ENCODE measurements at regions not wholly inside any gene's neighbourhood (a gene's known extent, or its start where the extent isn't known, plus 50 kb on each side); places are given as distances from the start of the nearest gene placed in this dataset.

DNA sequence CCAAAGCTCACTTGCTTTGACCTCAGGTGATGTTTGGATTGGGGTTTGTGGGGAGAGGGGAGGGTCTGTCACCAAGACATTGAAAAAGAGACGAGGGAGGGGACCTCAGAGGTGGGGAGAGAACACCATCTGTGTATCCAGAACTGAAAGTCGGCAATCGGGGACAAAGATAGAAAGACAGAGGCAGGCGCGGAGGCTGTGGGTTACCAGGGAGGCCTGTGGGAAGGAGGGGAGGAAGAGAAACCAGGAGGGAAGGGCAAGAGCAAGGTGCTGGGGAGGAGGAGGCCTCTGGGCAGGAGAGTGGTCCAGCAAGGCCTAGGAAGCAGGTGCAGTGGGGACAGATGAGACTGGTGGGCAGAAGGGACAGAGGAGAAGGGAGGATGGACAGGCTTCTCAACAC is 211.2 kb downstream of the CDC5L start:
- no peak overlapping the region for H3K4me3 ChIP-seq (ENCODE audit: low read length)
- TF ChIP-seq, protein P1, sequence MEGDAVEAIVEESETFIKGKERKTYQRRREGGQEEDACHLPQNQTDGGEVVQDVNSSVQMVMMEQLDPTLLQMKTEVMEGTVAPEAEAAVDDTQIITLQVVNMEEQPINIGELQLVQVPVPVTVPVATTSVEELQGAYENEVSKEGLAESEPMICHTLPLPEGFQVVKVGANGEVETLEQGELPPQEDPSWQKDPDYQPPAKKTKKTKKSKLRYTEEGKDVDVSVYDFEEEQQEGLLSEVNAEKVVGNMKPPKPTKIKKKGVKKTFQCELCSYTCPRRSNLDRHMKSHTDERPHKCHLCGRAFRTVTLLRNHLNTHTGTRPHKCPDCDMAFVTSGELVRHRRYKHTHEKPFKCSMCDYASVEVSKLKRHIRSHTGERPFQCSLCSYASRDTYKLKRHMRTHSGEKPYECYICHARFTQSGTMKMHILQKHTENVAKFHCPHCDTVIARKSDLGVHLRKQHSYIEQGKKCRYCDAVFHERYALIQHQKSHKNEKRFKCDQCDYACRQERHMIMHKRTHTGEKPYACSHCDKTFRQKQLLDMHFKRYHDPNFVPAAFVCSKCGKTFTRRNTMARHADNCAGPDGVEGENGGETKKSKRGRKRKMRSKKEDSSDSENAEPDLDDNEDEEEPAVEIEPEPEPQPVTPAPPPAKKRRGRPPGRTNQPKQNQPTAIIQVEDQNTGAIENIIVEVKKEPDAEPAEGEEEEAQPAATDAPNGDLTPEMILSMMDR (IDR thresholded peaks at IDR 0.05; ENCODE audit: insufficient read depth, low read depth, low read length, missing control alignments): no peak
- DNase-seq (ENCODE audit: low read depth): no peak

DNA sequence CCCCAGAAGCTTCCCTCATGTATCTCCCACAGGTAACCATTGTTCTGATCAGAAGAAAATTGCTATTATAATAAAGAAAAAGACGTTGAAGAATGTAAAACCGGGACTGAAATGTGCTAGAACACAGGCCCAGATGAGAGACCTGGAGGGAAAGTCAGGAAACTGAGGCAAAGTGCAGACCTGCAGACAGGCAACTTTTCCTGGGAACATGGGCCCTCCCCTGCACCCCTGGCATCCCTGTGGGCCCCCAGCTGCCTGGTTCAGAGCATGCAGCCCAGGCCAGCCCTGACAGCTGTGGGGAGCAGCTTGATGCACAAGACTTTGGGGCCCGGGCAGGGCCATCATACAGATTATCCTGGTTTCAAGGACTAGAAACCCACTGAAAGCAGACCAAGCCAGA is 212.2 kb downstream of the CDC5L start:
- TF ChIP-seq, protein P1 (IDR thresholded peaks at IDR 0.05; ENCODE audit: insufficient read depth, low read depth, low read length, missing control alignments): no peak
- DNase-seq (ENCODE audit: low read depth): no peak
- H3K4me3 ChIP-seq (ENCODE audit: low read length): no peak overlapping the region

DNA sequence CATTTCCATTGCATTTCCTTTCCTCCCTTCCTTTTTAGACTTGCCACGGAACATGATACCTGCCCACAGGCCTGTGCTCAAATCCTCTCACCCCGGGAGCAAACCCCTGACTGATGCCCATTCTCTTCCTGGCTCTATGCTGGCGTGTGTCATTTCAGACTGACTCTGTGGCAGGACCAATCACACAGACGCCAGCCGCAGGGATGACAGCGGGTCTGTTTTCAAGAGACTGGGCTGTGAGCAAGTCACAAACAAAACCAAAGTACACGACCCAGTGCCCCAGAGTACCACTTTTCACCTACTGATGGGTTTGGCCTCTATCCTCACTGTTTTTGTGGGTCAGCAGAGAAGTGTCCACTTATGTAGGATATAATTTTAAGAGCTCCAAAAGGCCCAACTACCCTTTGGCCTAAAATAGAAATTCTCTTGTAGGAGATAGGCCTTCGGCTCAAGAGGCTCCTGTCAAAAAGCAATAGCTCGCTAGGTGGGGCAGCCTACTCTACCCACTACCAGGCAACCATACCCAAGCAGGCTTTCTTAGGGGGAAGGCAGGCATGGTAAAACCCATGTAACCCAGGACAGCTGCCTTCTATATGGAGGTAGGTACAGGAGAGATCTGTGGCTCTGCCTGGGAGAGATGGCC is 215.7 kb downstream of the CDC5L start:
- TF ChIP-seq, protein P1 (IDR thresholded peaks at IDR 0.05; ENCODE audit: insufficient read depth, low read depth, low read length, missing control alignments): no peak
- no peak for DNase-seq (ENCODE audit: low read depth)
- H3K4me3 ChIP-seq (ENCODE audit: low read length): no peak overlapping the region

DNA sequence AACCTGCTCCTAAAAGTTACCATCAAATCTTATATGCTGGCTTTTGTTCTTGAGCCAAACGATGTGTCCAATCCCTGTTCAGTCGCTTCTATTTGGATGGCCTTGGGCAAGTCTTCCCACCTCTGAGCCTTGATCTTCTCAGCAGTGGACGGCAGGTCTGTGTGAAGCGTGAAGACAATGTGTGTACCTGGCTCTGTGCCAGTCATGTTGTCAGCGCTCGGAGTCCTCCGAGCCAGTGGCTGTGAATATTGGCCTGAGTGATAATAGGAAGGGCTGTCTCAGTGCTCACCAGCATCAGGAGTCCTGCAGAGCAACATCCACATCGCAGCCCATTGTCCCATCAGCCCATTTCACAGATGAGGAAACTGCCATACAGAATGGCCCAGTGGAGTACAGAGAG is 219.0 kb downstream of the CDC5L start:
- TF ChIP-seq, protein P1 (IDR thresholded peaks at IDR 0.05; ENCODE audit: insufficient read depth, low read depth, low read length, missing control alignments): no peak
- no peak overlapping the region for H3K4me3 ChIP-seq (ENCODE audit: low read length)
- peak; percentile 29 for DNase-seq (ENCODE audit: low read depth)

DNA sequence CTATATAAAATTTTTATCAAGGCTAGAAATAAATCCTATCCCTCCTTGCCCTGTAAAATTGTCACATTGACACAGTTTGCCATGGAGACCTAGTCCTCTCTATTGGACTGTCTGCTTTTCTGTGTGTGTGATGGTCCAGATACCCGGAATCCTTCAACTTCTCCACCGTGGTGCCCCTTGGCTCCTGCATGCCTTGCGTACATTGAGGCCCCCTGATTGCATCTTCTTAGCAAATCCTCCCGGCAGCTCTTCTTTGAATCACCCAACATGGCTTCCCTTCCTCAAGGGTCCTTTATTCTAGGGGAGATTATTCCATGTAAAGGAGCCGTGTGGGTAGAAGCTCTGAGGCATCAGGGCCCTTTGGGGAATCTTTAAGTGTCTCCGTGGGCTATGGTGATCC is 219.5 kb downstream of the CDC5L start:
- H3K4me3 ChIP-seq (ENCODE audit: low read length): no peak overlapping the region
- TF ChIP-seq, protein P1 (IDR thresholded peaks at IDR 0.05; ENCODE audit: insufficient read depth, low read depth, low read length, missing control alignments): no peak
- DNase-seq (ENCODE audit: low read depth): no peak

DNA sequence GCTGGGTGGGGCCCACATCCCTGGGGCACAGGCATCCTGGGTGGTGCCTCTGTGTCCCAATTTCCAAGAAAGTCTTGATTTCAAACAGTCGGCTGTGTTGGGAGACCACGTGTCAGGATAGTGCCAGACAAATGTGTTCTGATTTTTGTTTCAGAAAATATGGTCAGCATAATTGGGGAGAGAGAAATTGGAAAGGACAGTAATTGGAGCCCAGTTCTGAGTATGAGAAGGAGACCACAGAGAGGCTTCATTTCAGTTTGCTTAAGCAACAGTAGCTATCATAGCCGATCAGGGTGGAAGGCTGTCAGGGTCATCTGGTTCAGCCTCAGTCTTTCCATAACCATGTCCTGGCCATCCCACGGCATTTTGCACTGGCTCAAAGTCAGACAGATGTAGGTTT is 220.7 kb downstream of the CDC5L start:
- TF ChIP-seq, protein P1 (IDR thresholded peaks at IDR 0.05; ENCODE audit: insufficient read depth, low read depth, low read length, missing control alignments): no peak
- DNase-seq (ENCODE audit: low read depth): no peak
- H3K4me3 ChIP-seq (ENCODE audit: low read length): no peak overlapping the region

DNA sequence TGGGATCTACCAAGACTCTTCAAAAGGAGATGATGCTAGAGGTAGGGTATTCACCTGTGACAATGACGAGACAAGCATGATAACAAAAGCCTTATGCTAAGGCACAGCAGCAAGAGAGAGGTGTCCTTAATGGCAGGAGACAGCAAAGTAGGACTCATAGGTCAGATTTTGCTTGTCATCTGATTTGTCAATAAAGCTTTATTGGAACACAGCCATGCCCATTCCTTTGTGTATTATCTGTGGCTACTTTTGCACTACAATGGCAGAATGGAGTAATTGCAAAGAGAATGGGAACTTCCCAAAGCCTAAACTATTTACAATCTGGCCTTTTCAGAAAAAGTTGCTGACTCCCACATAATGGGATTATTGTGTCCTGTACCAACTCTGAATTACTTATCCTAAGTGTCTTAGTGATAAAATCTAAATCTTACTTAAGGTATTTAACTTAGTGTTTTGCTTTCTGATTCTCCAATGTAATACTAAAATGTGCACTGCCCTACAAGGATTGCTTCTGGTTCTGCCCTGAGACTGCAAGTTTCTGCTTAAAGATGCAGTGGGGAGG is 221.6 kb downstream of the CDC5L start:
- DNase-seq (ENCODE audit: low read depth): no peak
- TF ChIP-seq, protein P1 (IDR thresholded peaks at IDR 0.05; ENCODE audit: insufficient read depth, low read depth, low read length, missing control alignments): no peak
- H3K4me3 ChIP-seq (ENCODE audit: low read length): no peak overlapping the region

Measured in epithelial cell of esophagus (primary cell).